ENCODE measurements at regions not wholly inside any gene's neighbourhood (a gene's known extent, or its start where the extent isn't known, plus 50 kb on each side); places are given as distances from the start of the nearest gene placed in this dataset.

DNA sequence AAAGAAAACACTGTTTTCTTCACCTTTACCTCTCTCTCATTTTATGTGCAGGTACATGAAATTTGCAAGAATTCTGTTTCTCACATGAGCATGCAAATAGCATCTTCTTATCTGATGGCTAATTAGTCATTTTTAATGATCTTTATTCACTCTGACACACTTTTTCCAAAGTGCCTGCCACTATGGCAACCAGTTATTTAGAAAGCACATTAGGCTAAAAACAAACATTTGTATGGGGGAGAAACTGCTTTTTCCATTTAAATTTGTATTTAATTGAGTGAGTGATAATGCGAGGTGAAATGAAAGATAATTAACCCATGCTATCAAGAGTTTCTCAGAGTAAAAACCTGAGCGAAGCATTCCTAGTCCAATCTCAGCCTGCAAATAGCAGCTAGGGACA is 365.0 kb downstream of the MAT2B start:
- no peak for TF ChIP-seq SREBF1 (IDR thresholded peaks at IDR 0.05; ENCODE audit: low read length)
- no peak for TF ChIP-seq MEF2B (IDR thresholded peaks at IDR 0.05; ENCODE audit: partially characterized antibody, poor library complexity, severe bottlenecking)
- TF ChIP-seq, protein P1, sequence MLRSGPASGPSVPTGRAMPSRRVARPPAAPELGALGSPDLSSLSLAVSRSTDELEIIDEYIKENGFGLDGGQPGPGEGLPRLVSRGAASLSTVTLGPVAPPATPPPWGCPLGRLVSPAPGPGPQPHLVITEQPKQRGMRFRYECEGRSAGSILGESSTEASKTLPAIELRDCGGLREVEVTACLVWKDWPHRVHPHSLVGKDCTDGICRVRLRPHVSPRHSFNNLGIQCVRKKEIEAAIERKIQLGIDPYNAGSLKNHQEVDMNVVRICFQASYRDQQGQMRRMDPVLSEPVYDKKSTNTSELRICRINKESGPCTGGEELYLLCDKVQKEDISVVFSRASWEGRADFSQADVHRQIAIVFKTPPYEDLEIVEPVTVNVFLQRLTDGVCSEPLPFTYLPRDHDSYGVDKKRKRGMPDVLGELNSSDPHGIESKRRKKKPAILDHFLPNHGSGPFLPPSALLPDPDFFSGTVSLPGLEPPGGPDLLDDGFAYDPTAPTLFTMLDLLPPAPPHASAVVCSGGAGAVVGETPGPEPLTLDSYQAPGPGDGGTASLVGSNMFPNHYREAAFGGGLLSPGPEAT (IDR thresholded peaks at IDR 0.05; ENCODE audit: low read depth), result no peak
- TF ChIP-seq NFYB (IDR thresholded peaks at IDR 0.05; ENCODE audit: insufficient read depth, low read depth, low read length), result no peak
- no peak for TF ChIP-seq CHD2 (IDR thresholded peaks at IDR 0.05; ENCODE audit: borderline replicate concordance, low read depth, low read length)
- TF ChIP-seq MYC (IDR thresholded peaks at IDR 0.05; ENCODE audit: insufficient read depth, insufficient read length, insufficient replicate concordance, low read length, severe bottlenecking), result no peak
- no peak for TF ChIP-seq MYB (IDR thresholded peaks at IDR 0.05; ENCODE audit: borderline replicate concordance, low read depth, low read length)
- no peak for TF ChIP-seq NR2F1 (conservative IDR thresholded peaks at IDR 0.05)
- no peak for TF ChIP-seq SIN3A (IDR thresholded peaks at IDR 0.05; ENCODE audit: low read depth, low read length)
- no peak for TF ChIP-seq TARDBP (IDR thresholded peaks at IDR 0.05; ENCODE audit: borderline replicate concordance)
- TF ChIP-seq, protein P2, sequence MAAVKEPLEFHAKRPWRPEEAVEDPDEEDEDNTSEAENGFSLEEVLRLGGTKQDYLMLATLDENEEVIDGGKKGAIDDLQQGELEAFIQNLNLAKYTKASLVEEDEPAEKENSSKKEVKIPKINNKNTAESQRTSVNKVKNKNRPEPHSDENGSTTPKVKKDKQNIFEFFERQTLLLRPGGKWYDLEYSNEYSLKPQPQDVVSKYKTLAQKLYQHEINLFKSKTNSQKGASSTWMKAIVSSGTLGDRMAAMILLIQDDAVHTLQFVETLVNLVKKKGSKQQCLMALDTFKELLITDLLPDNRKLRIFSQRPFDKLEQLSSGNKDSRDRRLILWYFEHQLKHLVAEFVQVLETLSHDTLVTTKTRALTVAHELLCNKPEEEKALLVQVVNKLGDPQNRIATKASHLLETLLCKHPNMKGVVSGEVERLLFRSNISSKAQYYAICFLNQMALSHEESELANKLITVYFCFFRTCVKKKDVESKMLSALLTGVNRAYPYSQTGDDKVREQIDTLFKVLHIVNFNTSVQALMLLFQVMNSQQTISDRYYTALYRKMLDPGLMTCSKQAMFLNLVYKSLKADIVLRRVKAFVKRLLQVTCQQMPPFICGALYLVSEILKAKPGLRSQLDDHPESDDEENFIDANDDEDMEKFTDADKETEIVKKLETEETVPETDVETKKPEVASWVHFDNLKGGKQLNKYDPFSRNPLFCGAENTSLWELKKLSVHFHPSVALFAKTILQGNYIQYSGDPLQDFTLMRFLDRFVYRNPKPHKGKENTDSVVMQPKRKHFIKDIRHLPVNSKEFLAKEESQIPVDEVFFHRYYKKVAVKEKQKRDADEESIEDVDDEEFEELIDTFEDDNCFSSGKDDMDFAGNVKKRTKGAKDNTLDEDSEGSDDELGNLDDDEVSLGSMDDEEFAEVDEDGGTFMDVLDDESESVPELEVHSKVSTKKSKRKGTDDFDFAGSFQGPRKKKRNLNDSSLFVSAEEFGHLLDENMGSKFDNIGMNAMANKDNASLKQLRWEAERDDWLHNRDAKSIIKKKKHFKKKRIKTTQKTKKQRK (IDR thresholded peaks at IDR 0.05; ENCODE audit: low read depth, low read length), result no peak
- no peak for TF ChIP-seq SMAD1 (IDR thresholded peaks at IDR 0.05; ENCODE audit: low read depth, partially characterized antibody)
- TF ChIP-seq ASH2L (IDR thresholded peaks at IDR 0.05; ENCODE audit: borderline replicate concordance, low read depth), result no peak
- no peak for TF ChIP-seq TBL1XR1 (IDR thresholded peaks at IDR 0.05; ENCODE audit: low read depth, low read length)
- intact Hi-C loops (cut with micrococcal nuclease; ENCODE audit: unreplicated experiment) (no loop called here), in situ Hi-C loops (cut with MboI) (no loop called here)
- Histone ChIP-seq H3K36me3 (ENCODE audit: control insufficient read depth in 2 of 2, insufficient read depth in 2 of 2, low read length in 1 of 2) (no peaks in the 10 kb centered on the region), H4K20me1 (ENCODE audit: control insufficient read depth, insufficient read depth) (no peaks in the 10 kb centered on the region), H3K27ac (ENCODE audit: control insufficient read depth, insufficient read depth) (no peak overlapping the region), H3K4me1 (ENCODE audit: control insufficient read depth, insufficient read depth, low read length) (no peaks in the 10 kb centered on the region), H3K9me3 (replicated peaks; ENCODE audit: control insufficient read depth, insufficient read depth, low read length) (no peaks in the 10 kb centered on the region), H3K4me2 (ENCODE audit: control insufficient read depth, insufficient read depth) (no peak overlapping the region), H3K79me2 (ENCODE audit: control insufficient read depth, insufficient read depth, low read length) (no peaks in the 10 kb centered on the region), H2AFZ (ENCODE audit: control insufficient read depth, low read depth, low read length) (no peak overlapping the region), H3K27me3 (replicated peaks in 1 of 2; ENCODE audit: control insufficient read depth in 2 of 2, insufficient read depth in 2 of 2, low read length in 1 of 2) (no peaks in the 10 kb centered on the region), H3K4me3 (no peak overlapping the region), H3K9ac (ENCODE audit: control insufficient read depth, insufficient read depth, low read length) (no peak overlapping the region)
- 29% methylated on average over 2 of the region's 2 CpGs for WGBS (ENCODE audit: insufficient coverage, insufficient replicate concordance, low lambda C conversion rate, missing lambda C conversion rate)
- no peak for DNase-seq (ENCODE audit: low read depth, low spot score)
- no peak for FAIRE-seq
- SMC1A ChIA-PET (ENCODE audit: uncharacterized antibody, unreplicated experiment), result no interaction called here
- RAD21 ChIA-PET (ENCODE audit: unreplicated experiment), result no interaction called here
- POLR2A ChIA-PET, result no interaction called here
- no TSS peak for BruUV-seq (replicated peaks)
- CTCF ChIA-PET, result no interaction called here
- ATAC-seq, result no peak

Data from GM12878 (cell line).